GM12878 (cell line): ENCODE measurements at regions not wholly inside any gene's neighbourhood (a gene's known extent, or its start where the extent isn't known, plus 50 kb on each side); places are given as distances from the start of the nearest gene placed in this dataset.

Experiments
- CHD1 ChIP-seq: IDR thresholded peaks from 2 replicates; pipeline ENCODE4 v1.6.1; 2012; ENCODE audit warnings: low read depth, low read length, improper control_type of control experiment
- POLR2A ChIP-seq: IDR thresholded peaks from 2 replicates; pipeline ENCODE4 v1.6.1; 2011; ENCODE audit warnings: low read depth, mild to moderate bottlenecking, low read length
- YY1 ChIP-seq: IDR thresholded peaks from 2 replicates; pipeline ENCODE4 v1.6.1; 2011; ENCODE audit warnings: low read depth, mild to moderate bottlenecking, low read length
- ZZZ3 ChIP-seq: IDR thresholded peaks from 2 replicates; pipeline ENCODE4 v1.6.1; 2011; ENCODE audit warnings: low read depth; ENCODE audit not compliant: control insufficient read depth, insufficient read length
- TF ChIP-seq, protein P1 (sequence below), 3 experiments: IDR thresholded peaks in 2 of 3; conservative IDR thresholded peaks in 1 of 3; 2 replicates each; pipeline ENCODE4 v1.5.1; 2011; ENCODE audit warnings: low read depth in 3 of 3, low read length in 3 of 3, mild to moderate bottlenecking in 3 of 3, control low read depth in 2 of 3, moderate library complexity in 2 of 3, inconsistent platforms in 1 of 3, mixed read lengths in 1 of 3; ENCODE audit not compliant: control insufficient read depth in 2 of 3, insufficient read depth in 1 of 3; ENCODE audit errors: extremely low read depth in 1 of 3
- TF ChIP-seq, protein P2 (sequence below): IDR thresholded peaks from 2 replicates; pipeline ENCODE4 v1.6.1; 2011; ENCODE audit warnings: low read depth, mild to moderate bottlenecking, low read length, moderate library complexity, borderline replicate concordance; ENCODE audit errors: extremely low read depth
- TF ChIP-seq, protein P3 (sequence below): fragments of 150-350 bp; IDR thresholded peaks from 2 replicates; pipeline ENCODE4 v1.6.1; 2016; ENCODE audit warnings: low read depth, low read length

- TF ChIP-seq, protein P1, sequence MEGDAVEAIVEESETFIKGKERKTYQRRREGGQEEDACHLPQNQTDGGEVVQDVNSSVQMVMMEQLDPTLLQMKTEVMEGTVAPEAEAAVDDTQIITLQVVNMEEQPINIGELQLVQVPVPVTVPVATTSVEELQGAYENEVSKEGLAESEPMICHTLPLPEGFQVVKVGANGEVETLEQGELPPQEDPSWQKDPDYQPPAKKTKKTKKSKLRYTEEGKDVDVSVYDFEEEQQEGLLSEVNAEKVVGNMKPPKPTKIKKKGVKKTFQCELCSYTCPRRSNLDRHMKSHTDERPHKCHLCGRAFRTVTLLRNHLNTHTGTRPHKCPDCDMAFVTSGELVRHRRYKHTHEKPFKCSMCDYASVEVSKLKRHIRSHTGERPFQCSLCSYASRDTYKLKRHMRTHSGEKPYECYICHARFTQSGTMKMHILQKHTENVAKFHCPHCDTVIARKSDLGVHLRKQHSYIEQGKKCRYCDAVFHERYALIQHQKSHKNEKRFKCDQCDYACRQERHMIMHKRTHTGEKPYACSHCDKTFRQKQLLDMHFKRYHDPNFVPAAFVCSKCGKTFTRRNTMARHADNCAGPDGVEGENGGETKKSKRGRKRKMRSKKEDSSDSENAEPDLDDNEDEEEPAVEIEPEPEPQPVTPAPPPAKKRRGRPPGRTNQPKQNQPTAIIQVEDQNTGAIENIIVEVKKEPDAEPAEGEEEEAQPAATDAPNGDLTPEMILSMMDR (IDR thresholded peaks at IDR 0.05 in 2 of 3, conservative IDR thresholded peaks at IDR 0.05 in 1 of 3; ENCODE audit: control insufficient read depth in 2 of 3, extremely low read depth in 1 of 3, insufficient read depth in 1 of 3, low read depth in 3 of 3, low read length in 3 of 3): no peak
- TF ChIP-seq, protein P2, sequence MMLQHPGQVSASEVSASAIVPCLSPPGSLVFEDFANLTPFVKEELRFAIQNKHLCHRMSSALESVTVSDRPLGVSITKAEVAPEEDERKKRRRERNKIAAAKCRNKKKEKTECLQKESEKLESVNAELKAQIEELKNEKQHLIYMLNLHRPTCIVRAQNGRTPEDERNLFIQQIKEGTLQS: no peak
- TF ChIP-seq, protein P3, sequence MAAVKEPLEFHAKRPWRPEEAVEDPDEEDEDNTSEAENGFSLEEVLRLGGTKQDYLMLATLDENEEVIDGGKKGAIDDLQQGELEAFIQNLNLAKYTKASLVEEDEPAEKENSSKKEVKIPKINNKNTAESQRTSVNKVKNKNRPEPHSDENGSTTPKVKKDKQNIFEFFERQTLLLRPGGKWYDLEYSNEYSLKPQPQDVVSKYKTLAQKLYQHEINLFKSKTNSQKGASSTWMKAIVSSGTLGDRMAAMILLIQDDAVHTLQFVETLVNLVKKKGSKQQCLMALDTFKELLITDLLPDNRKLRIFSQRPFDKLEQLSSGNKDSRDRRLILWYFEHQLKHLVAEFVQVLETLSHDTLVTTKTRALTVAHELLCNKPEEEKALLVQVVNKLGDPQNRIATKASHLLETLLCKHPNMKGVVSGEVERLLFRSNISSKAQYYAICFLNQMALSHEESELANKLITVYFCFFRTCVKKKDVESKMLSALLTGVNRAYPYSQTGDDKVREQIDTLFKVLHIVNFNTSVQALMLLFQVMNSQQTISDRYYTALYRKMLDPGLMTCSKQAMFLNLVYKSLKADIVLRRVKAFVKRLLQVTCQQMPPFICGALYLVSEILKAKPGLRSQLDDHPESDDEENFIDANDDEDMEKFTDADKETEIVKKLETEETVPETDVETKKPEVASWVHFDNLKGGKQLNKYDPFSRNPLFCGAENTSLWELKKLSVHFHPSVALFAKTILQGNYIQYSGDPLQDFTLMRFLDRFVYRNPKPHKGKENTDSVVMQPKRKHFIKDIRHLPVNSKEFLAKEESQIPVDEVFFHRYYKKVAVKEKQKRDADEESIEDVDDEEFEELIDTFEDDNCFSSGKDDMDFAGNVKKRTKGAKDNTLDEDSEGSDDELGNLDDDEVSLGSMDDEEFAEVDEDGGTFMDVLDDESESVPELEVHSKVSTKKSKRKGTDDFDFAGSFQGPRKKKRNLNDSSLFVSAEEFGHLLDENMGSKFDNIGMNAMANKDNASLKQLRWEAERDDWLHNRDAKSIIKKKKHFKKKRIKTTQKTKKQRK: no peak
- no peak for TF ChIP-seq ZZZ3
- no peak for TF ChIP-seq POLR2A
- TF ChIP-seq CHD1: no peak
- no peak for TF ChIP-seq YY1
Measured at GRCh38 chr2:103427567-103427966, 665.7 kb downstream of the TMEM182 start.
